Activated naive CD8-positive, alpha-beta T cell treated with anti-CD3 and anti-CD28 coated beads, Interleukin-2, amount 50 U/mL, for 24 hours (primary cell): ENCODE measurements at regions not wholly inside any gene's neighbourhood (a gene's known extent, or its start where the extent isn't known, plus 50 kb on each side); places are given as distances from the start of the nearest gene placed in this dataset.
"Not testable (repeated sequence)": the region's sequence is repeated elsewhere in the genome, so short reads cannot be mapped to it uniquely, and the experiment has no call there.

ENCODE experiments used
- ATAC-seq: fragments of 150-1000 bp; cut with Tn5 transposase; one replicate; pipeline ENCODE4 v1.10.0; 2021
- DNase-seq: peaks from one replicate; pipeline ENCODE4 v3.0.0; 2021
- H3K27ac Mint-ChIP-seq: one replicate; pipeline ENCODE4 v1.8.0; 2021; ENCODE audit warnings: mild to moderate bottlenecking, mixed read lengths
- H3K27me3 Mint-ChIP-seq: one replicate; pipeline ENCODE4 v1.8.0; 2021; ENCODE audit warnings: mixed read lengths
- H3K36me3 Mint-ChIP-seq: one replicate; pipeline ENCODE4 v1.8.0; 2021; ENCODE audit warnings: low read depth, mixed read lengths
- H3K4me1 Mint-ChIP-seq: one replicate; pipeline ENCODE4 v1.8.0; 2021; ENCODE audit warnings: mixed read lengths
- H3K4me3 Mint-ChIP-seq: one replicate; pipeline ENCODE4 v1.8.0; 2021; ENCODE audit warnings: mild to moderate bottlenecking, moderate library complexity, mixed read lengths
- H3K9me3 Mint-ChIP-seq: one replicate; pipeline ENCODE4 v1.8.0; 2021; ENCODE audit warnings: mixed read lengths

GRCh38 chr3:61411009-61411662 is 150.2 kb upstream of the PTPRG start:
- no peaks in the 10 kb centered on the region for H3K4me1 Mint-ChIP-seq

DNA sequence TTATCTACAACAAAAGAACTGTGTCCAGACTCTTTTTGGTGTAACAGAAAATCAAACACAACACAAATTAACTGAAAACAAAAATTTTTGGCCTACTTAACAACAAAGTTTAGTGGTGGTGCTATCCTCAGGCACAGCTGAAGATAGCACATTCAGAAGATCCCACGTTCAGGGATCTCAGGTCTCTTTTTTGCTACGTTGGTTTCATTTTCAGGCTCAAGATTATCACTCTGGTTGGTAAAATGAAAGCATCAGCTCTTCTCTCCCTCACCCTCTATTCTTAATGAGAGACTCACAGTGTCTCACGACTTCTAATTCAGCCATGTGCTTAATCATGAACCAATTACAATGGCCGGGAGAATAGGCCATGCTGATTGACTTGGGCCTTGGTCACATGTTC is 146.9 kb upstream of the PTPRG start:
- DNase-seq (no peak), ATAC-seq (no peak)
- peaks cover 5% of the 10 kb centered on the region for H3K9me3 Mint-ChIP-seq
- H3K36me3 Mint-ChIP-seq = no peaks in the 10 kb centered on the region
- H3K27ac Mint-ChIP-seq = no peak overlapping the region
- H3K4me3 Mint-ChIP-seq = no peak overlapping the region
- H3K4me1 Mint-ChIP-seq = no peaks in the 10 kb centered on the region
- peaks cover 9% of the 10 kb centered on the region for H3K27me3 Mint-ChIP-seq

More at GRCh38 chr3:61411009-61411662, 150.2 kb upstream of the PTPRG start:
- Mint-ChIP-seq H3K36me3 (no peaks in the 10 kb centered on the region), H3K27ac (no peak overlapping the region), H3K9me3 (peaks cover 1% of the 10 kb centered on the region), H3K27me3 (peaks cover 18% of the 10 kb centered on the region), H3K4me3 (no peak overlapping the region)
- ATAC-seq (no peak), DNase-seq (no peak)

GRCh38 chr3:61415201-61415600 is 146.2 kb upstream of the PTPRG start:
- Mint-ChIP-seq H3K27ac (no peak overlapping the region), H3K36me3 (no peaks in the 10 kb centered on the region), H3K9me3 (peaks cover 5% of the 10 kb centered on the region), H3K27me3 (peaks cover 9% of the 10 kb centered on the region), H3K4me1 (no peaks in the 10 kb centered on the region), H3K4me3 (no peak overlapping the region)
- no peak for DNase-seq
- no peak for ATAC-seq

DNA sequence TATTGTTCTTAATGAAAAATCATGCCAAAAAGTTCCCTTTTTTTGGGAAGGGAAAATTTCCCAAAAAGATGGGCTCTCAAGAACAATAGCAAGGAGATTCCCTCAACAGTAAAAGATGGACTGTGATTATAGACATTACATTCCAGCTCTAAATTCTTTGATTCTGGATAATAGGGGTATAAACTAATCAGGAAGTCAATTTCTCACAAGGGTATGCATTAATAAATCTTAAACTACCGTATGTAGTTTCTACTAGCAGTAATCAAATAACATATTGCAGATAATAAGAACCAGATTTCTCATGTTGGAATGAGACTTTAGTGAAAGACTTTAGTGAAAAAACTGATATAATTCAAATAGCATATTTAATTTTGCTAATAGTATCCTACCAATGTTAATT is 144.8 kb upstream of the PTPRG start:
- H3K4me1 Mint-ChIP-seq = no peaks in the 10 kb centered on the region

GRCh38 chr3:61417352-61417751 is 144.0 kb upstream of the PTPRG start:
- H3K4me3 Mint-ChIP-seq = no peak overlapping the region
- DNase-seq = no peak
- peaks cover 3% of the 10 kb centered on the region for H3K27me3 Mint-ChIP-seq
- no peaks in the 10 kb centered on the region for H3K36me3 Mint-ChIP-seq
- H3K4me1 Mint-ChIP-seq = no peaks in the 10 kb centered on the region
- no peak overlapping the region for H3K27ac Mint-ChIP-seq
- peaks cover 5% of the 10 kb centered on the region for H3K9me3 Mint-ChIP-seq
- ATAC-seq = no peak

More for the DNA sequence above, 144.8 kb upstream of the PTPRG start:
- Mint-ChIP-seq H3K27ac (no peak overlapping the region), H3K9me3 (peaks cover 5% of the 10 kb centered on the region), H3K36me3 (no peaks in the 10 kb centered on the region), H3K27me3 (peaks cover 4% of the 10 kb centered on the region), H3K4me3 (no peak overlapping the region)
- ATAC-seq = no peak
- DNase-seq = no peak

DNA sequence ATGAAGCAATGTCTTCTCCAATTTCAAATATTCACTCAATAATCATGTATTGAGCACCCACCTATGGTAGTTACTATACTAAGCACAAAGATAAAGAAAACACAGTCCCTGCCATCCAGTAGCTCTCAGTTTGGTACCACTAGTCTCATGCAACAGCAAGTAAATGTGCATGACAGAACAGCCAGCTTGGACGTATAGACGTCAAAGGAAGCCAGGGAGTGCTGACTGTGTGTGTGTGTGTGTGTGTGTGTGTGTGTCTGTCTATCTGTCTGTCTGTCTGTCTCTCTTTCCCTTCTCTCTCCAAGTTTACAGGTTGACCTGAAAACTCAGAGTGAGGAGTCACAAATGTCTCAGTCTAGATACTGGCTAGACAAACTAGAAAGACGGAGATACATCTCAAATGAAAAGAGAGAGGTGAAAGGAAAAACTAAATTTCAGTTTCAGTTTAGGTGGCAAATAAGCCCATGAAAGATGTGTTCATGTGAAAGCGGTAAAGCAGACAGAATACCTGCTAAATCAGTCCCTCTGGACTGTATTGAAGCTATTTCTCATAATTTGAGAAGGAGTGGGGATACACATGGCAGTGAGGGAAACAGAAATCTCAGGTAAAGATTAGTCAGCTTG is 141.1 kb upstream of the PTPRG start:
- Mint-ChIP-seq H3K4me3 (no peak overlapping the region), H3K27ac (no peak overlapping the region), H3K4me1 (no peaks in the 10 kb centered on the region), H3K9me3 (peaks cover 5% of the 10 kb centered on the region), H3K27me3 (peaks cover 2% of the 10 kb centered on the region), H3K36me3 (no peaks in the 10 kb centered on the region)
- ATAC-seq (no peak), DNase-seq (no peak)

- Mint-ChIP-seq H3K9me3 (no peaks in the 10 kb centered on the region), H3K27me3 (peaks cover 2% of the 10 kb centered on the region), H3K36me3 (no peaks in the 10 kb centered on the region), H3K4me1 (no peaks in the 10 kb centered on the region), H3K27ac (no peak overlapping the region), H3K4me3 (no peak overlapping the region)
- no peak for DNase-seq
- ATAC-seq = no peak
Measured at GRCh38 chr3:61422945-61423673, 138.3 kb upstream of the PTPRG start.

GRCh38 chr3:61425356-61425755 is 136.0 kb upstream of the PTPRG start:
- no peak overlapping the region for H3K4me3 Mint-ChIP-seq
- DNase-seq = no peak
- H3K36me3 Mint-ChIP-seq = no peaks in the 10 kb centered on the region
- H3K27me3 Mint-ChIP-seq = peaks cover 1% of the 10 kb centered on the region
- H3K9me3 Mint-ChIP-seq = no peaks in the 10 kb centered on the region
- no peak overlapping the region for H3K27ac Mint-ChIP-seq
- H3K4me1 Mint-ChIP-seq = no peaks in the 10 kb centered on the region
- no peak for ATAC-seq

DNA sequence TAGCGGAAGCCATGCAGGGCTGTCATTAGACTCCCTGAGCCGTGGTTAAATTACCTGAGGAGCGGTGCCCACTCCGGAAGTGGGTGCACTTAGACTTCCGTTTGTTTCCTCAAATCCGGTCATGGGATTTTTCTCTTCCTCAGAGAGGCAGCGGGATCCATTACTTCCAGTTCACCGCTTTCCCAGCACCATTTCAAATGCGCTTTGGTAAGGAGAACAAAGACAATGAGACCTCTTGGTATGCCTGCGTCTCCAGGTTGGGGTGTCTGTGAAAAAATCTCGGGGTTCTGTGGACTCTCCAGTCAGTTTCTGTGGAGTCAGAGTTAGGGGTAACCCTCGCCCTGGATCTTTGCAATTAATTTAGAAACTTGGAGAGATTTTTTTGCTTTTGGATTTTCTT is 132.3 kb upstream of the PTPRG start:
- Mint-ChIP-seq H3K9me3 (no peaks in the 10 kb centered on the region), H3K4me3 (no peak overlapping the region), H3K27me3 (peaks cover 1% of the 10 kb centered on the region), H3K4me1 (no peaks in the 10 kb centered on the region), H3K36me3 (no peaks in the 10 kb centered on the region), H3K27ac (no peak overlapping the region)
- DNase-seq (no peak), ATAC-seq (no peak)

DNA sequence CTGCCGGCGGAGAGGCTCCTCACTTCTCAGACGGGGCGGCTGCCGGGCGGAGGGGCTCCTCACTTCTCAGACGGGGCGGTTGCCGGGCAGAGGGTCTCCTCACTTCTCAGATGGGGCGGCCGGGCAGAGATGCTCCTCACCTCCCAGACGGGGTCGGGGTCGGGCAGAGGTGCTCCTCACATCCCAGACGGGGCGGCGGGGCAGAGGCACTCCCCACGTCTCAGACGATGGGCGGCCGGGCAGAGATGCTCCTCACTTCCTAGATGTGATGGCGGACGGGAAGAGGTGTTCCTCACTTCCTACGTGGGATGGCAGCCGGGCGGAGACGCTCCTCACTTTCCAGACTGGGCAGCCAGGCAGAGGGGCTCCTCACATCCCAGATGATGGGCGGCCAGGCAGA is 126.5 kb upstream of the PTPRG start:
- H3K36me3 Mint-ChIP-seq, H3K27ac Mint-ChIP-seq: not testable (repeated sequence)

GRCh38 chr3:61435361-61435760 is 126.0 kb upstream of the PTPRG start:
- not testable (repeated sequence) for H3K9me3 Mint-ChIP-seq, H3K4me1 Mint-ChIP-seq, DNase-seq, ATAC-seq, H3K27me3 Mint-ChIP-seq, H3K27ac Mint-ChIP-seq, H3K36me3 Mint-ChIP-seq, H3K4me3 Mint-ChIP-seq

More for the DNA sequence above, 126.5 kb upstream of the PTPRG start:
- H3K9me3 Mint-ChIP-seq, H3K4me1 Mint-ChIP-seq, H3K27me3 Mint-ChIP-seq, H3K4me3 Mint-ChIP-seq, DNase-seq, ATAC-seq: not testable (repeated sequence)

DNA sequence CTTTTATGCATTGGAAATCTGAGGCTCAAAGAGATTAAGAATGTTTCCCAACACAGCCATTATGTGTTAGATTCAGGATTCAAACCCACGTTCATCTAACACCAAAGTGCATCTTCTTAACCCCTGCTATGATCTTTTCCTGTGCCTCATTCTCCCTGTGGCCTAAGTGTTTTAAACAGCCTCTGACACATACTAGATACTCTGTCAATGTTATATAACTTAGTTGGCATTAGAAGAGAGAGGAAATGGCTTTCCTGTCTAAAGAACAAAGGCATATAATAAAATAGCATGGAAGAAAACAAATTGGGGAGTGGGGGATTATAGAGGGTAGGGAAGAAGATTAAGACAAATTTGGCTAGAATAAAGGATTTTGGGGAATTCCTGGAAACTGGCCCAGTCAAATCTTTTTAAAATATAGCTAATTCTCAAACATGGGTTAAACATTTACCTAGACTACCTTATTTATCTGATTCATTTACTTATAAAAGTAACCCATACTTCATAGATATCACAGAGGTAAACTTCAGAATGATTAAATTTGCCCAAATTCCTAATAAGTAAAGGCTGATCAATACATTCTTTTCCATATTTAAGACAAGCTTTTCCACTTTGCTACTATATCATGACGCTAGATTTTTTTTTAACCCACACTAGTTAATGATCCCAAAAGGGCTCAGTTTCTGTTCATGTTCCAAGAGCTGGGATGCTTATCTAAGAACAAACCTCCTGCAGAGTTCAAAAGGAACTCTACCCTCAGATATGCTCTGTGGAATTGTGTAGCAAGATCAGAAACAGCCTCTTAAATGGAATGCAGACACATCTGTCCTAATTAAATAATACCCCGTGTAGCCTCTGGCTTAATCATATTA is 122.9 kb upstream of the PTPRG start:
- H3K36me3 Mint-ChIP-seq = no peaks in the 10 kb centered on the region
- no peak overlapping the region for H3K27ac Mint-ChIP-seq
- H3K4me1 Mint-ChIP-seq = no peaks in the 10 kb centered on the region
- H3K27me3 Mint-ChIP-seq = peaks cover 2% of the 10 kb centered on the region
- no peak overlapping the region for H3K4me3 Mint-ChIP-seq
- no peaks in the 10 kb centered on the region for H3K9me3 Mint-ChIP-seq
- no peak for ATAC-seq
- no peak for DNase-seq

GRCh38 chr3:61439122-61439458 is 122.3 kb upstream of the PTPRG start:
- H3K36me3 Mint-ChIP-seq = no peaks in the 10 kb centered on the region
- ATAC-seq = no peak
- peaks cover 2% of the 10 kb centered on the region for H3K27me3 Mint-ChIP-seq
- no peak overlapping the region for H3K4me3 Mint-ChIP-seq
- no peak overlapping the region for H3K27ac Mint-ChIP-seq
- H3K9me3 Mint-ChIP-seq = no peaks in the 10 kb centered on the region
- H3K4me1 Mint-ChIP-seq = no peaks in the 10 kb centered on the region
- no peak for DNase-seq

- H3K36me3 Mint-ChIP-seq = no peaks in the 10 kb centered on the region
- no peak for ATAC-seq
- no peak overlapping the region for H3K4me3 Mint-ChIP-seq
- no peak overlapping the region for H3K27ac Mint-ChIP-seq
- no peaks in the 10 kb centered on the region for H3K9me3 Mint-ChIP-seq
- no peak for DNase-seq
- peaks cover 2% of the 10 kb centered on the region for H3K27me3 Mint-ChIP-seq
- no peaks in the 10 kb centered on the region for H3K4me1 Mint-ChIP-seq
Measured at GRCh38 chr3:61442696-61443095, 118.7 kb upstream of the PTPRG start.
